GM19023 (cell line): ENCODE measurements at regions not wholly inside any gene's neighbourhood (a gene's known extent, or its start where the extent isn't known, plus 50 kb on each side); places are given as distances from the start of the nearest gene placed in this dataset.
A peak's percentile ranks its signal among the peaks of the same experiment; 100 is the strongest.

ENCODE experiments used
- ATAC-seq: cut with Tn5 transposase; IDR thresholded peaks from one replicate; pipeline ENCODE4 v1.9.1; 2021; ENCODE audit warnings: mild to moderate bottlenecking, moderate library complexity; ENCODE audit not compliant: unreplicated experiment

DNA sequence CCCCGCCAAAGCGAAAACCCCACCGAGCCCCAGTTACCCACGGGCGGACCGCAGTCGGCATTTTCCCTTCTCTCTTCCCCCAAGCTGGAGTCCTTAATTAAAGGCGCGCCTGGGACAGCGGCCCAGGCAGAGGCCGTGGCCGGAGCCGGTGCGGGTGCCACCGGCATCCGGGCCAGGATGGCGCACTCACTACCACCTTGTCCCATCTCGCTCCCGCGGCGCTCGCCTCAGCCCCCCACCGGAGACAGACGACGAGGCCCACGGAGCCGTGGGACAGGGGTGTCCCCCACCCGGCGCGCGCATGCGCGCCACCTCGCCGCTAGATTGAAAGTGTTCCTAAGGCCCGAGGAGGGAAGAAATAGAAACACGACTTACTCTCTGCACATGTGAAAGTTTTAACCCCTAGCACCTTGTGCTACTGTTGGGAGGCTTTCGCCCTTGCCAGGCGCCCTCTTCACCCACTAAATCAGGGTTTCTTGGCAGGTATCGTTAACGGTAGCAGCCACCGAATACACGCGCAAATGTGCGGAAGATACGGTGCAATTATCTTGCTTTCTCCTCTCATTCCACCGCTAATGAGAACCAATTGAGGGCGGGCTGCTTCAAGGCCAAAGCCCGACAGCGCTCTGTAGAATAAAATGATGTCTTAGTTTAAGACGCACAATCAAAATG lies 64.3 kb upstream of the CCDC160 start:
- ATAC-seq = peak; percentile 48

DNA sequence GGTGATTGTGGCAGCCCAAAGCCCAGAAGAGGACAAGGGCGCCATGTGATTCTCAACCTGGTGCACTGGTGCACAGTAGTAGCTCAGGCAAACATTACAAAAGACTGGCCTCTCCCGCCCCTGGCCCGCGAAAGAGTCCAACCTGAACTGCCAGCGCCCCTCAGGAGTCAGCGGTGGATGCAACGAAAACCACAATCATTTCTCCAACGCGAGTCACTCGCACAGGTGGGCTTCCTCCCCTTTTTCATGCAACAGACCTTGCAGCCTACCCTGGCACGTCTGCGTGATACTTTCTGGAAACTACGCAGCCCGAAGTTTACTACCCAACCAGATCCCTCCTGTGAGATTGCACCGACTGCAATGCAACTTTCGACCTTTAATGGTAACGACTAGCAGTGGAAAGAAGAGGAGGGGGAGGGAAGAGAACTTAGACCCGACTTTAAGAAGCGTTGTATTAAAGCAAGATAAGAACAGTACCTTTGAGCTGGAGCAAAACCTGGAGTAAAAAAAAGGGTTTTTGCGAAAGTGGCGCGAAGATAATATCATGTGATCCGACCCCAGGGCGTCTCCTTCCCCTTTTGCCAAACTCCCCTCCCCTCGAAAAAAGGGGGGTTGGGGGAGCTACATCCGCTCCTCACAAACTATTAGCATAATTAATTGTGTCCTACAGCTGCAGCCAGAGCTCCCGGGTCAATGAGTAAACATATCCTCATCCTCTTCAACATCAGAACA lies 63.3 kb upstream of the CCDC160 start:
- no peak for ATAC-seq

DNA sequence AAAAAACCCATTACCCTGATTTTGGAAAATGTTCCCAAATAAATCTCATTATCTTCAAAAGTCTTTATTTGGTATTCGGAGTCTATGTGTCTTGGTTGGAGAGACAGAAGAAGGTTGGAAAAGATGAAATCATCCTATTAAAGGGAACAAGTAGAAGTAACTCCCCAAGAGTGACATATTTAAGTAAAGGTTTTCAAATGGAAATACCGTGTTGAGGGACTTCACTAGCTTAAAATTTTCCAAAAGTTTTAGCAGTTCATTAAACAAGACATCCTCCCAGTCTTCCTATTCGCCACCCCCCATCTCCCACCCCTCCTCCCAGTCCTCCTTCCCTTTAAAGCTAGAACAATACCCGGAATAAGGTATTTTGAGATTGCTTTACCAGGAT lies 62.7 kb upstream of the CCDC160 start:
- no peak for ATAC-seq

DNA sequence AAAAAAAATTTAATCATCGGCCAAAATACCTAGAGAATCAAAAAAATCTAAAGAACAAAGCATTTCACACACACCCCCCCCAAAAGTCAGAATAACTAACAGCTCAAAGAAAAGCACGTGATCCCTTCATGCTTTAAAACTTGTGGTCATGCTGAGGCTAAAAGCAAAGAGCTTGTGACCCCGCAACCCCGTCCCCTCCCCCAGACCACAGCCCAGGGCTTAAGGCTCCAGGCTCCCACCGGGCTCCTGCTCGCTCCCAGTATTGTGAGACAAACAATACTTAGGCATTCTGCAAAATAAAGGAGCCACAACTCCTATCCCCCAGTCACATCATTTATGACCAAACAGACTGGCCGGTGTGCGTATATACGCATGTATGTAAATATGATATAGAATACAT lies 62.1 kb upstream of the CCDC160 start:
- no peak for ATAC-seq

DNA sequence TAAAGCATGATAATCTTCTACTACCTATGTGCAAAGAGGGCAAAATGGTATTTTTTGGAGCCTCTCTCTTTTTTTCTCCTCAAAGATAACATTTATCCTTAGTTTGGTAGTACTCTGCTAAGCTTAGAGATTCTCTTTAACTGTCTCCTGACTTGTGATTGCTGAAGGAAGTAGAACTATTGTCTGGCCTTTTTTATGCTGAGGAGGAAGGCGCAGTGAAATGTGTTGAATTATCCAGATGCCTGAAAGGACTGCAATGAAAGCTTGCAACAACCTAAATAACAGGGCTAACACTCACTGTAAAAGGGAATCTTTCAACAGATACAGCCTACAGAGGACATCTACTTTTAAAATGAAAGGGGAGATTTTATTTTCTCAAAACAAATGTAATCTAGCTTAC lies 59.5 kb upstream of the CCDC160 start:
- ATAC-seq = no peak

DNA sequence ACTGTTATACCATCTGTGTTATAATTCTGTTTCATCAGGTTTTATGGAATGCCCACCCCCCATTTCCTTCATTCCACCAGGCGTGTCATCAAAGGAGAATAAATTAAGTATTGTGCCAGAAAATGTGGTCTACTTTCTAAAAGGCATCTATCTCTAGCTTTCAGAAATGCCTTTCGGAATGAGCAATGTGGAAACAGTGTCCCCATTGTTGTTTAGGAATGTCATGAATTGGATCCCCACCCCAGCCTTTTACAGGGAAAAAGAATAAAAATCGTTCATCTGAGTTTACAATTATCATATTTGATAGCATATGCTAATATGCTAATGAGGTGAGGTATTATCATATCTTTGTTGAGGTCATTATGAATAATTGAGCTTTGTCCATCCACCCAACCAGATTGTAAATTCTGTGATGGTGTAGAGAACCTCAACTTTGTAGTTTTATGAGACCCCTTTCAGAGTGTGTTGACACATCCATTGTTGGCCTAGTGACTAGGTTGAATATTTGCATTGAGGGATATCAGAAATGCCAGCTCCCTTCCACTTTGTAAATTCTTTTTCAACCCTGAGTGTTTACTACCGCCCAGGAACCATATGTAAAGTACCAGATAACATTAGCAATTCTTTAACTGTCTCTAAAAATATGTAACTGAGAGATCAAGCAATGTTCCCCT lies 56.2 kb upstream of the CCDC160 start:
- no peak for ATAC-seq

DNA sequence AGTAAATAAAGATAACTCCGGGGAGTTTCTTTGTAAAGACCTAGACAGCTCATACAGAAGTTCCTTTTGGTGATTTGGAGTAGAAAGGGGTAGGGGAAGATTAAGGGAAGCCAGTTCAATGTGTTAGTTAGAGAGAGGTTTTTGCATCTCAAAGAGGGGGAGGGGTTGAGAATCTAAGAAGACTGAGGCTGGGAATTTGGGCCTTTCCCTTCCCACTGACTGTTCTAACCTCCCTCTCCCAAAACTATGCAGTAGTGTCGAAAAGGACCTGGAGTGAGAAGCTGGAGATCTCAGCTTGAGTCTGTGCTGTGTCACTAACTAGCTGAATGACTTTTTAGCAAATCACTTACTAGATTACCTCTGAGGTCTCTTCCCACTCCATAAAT lies 55.7 kb upstream of the CCDC160 start:
- ATAC-seq = no peak

DNA sequence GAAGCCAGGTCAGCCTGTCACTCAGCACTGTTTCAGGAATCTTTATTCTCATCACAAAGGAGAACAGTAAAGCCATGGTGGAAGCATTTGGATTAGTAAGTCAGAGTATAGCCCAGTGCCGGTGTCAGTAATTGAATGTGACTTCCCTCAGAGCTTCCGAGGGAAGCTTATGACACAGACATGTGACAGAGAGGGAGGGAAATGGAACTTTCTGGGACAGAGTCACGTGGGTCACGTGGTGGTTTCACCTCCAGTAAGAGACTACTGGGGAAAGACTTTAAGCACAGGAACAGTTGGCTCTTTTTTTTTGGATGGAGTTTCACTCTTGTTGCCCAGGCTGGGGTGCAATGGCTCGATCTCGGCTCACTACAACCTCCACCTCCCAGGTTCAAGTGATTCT lies 53.3 kb upstream of the CCDC160 start:
- ATAC-seq = no peak

DNA sequence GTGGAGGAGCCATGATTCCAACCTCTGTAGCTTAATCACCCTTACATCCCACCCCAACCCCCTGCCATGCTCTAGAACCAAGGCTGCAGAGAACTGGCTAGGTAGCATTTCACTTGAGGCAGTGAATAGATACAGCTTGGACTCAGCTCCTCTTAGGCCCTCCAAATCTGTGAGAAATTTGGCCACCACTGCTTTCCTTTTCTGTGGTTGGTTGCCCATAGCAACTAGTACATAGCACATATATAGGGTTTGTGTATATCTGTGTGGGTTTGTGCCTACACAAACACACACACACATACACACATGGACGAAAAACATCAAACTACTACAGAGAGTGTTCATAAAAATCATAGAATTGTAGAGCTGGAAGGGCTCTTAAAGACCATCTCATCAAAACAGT lies 52.0 kb upstream of the CCDC160 start:
- no peak for ATAC-seq

DNA sequence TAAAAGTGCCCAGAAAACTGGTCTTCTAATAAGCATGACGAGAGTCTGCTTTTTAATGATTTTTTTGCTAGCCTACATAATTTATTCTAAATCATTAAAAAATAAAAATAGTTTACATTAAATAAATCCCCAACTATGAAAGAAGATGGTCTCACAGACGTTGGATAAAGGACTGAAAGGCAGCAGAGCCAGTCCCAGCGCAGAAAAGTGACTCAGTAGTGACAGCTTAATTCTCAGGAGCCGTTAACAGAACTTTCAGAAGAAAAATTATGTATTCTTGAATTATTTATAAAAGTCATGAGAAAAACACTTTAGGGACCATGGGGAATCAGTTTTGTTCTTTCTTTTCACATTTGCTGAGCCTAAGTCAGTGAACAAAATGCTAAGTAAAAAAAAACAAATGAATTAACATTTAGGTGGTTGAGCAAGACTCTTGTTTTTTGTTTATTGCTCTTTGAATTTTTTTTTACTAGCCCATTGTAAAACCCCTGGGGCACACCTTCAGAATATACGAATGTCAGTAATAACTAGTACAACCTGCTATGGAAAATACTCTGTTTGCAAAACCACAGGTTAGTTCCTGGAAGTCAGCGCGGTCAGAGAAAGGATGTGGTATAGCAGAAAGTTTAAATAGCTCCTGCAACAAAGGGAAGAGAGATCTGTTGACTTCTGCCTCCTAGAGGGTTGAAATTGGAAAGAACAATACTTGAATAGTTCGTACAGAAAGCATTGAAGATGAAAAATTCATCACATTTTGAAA lies 50.4 kb upstream of the CCDC160 start:
- peak; percentile 57 for ATAC-seq
